ENCODE measurements at regions not wholly inside any gene's neighbourhood (a gene's known extent, or its start where the extent isn't known, plus 50 kb on each side); places are given as distances from the start of the nearest gene placed in this dataset.
A peak's percentile ranks its signal among the peaks of the same experiment; 100 is the strongest.

- TF ChIP-seq CTCF (IDR thresholded peaks at IDR 0.05), result no peak
- H3K9me3 ChIP-seq, result no peaks in the 10 kb centered on the region
- H3K27ac ChIP-seq, result no peak overlapping the region
- ATAC-seq (no peak), DNase-seq (no peak)
- H3K27me3 ChIP-seq, result no peaks in the 10 kb centered on the region
- intact Hi-C loops (cut with DNase I), result no loop called here
- H3K36me3 ChIP-seq, result no peaks in the 10 kb centered on the region
- H3K4me1 ChIP-seq, result no peaks in the 10 kb centered on the region
- H3K4me3 ChIP-seq, result no peak overlapping the region
Observed at GRCh38 chr1:71200503-71200902, 119.7 kb upstream of the ZRANB2 start.

- DNase-seq (peak in 1 of 4 donors; percentile 37), ATAC-seq (peak; percentile 87)
- TF ChIP-seq CTCF (IDR thresholded peaks at IDR 0.05), result peak in 1 of 2 donors; percentile 36
- Histone ChIP-seq H3K9me3 (no peaks in the 10 kb centered on the region), H3K4me1 (no peaks in the 10 kb centered on the region), H3K27ac (no peak overlapping the region), H3K4me3 (no peak overlapping the region), H3K27me3 (no peaks in the 10 kb centered on the region), H3K36me3 (no peaks in the 10 kb centered on the region)
- intact Hi-C loops (cut with DNase I), result loop anchor here in 1 of 2 donors (10.0 kb wide), 1 partner anchor 328 kb away; no protein-coding TSS in a partner anchor
Observed at GRCh38 chr1:71196685-71197084, 115.8 kb upstream of the ZRANB2 start.

GRCh38 chr1:71193153-71193552, 112.3 kb upstream of the ZRANB2 start:
- Histone ChIP-seq H3K4me3 (no peak overlapping the region), H3K27me3 (no peaks in the 10 kb centered on the region), H3K9me3 (no peaks in the 10 kb centered on the region), H3K4me1 (no peaks in the 10 kb centered on the region), H3K36me3 (no peaks in the 10 kb centered on the region), H3K27ac (no peak overlapping the region)
- intact Hi-C loops (cut with DNase I), result loop anchor here in 1 of 2 donors (10.0 kb wide), 1 partner anchor 332 kb away; no protein-coding TSS in a partner anchor
- DNase-seq (peak in 1 of 4 donors; percentile 11), ATAC-seq (no peak)
- no peak for TF ChIP-seq CTCF (IDR thresholded peaks at IDR 0.05)

- Histone ChIP-seq H3K9me3 (no peaks in the 10 kb centered on the region), H3K4me3 (no peak overlapping the region), H3K27me3 (no peaks in the 10 kb centered on the region), H3K36me3 (no peaks in the 10 kb centered on the region), H3K27ac (no peak overlapping the region), H3K4me1 (no peaks in the 10 kb centered on the region)
- TF ChIP-seq CTCF (IDR thresholded peaks at IDR 0.05), result no peak
- intact Hi-C loops (cut with DNase I), result loop anchor here in 1 of 2 donors (10.0 kb wide), 1 partner anchor 333 kb away; no protein-coding TSS in a partner anchor
- peak; percentile 48 for ATAC-seq
- DNase-seq, result no peak
Observed at GRCh38 chr1:71191520-71191919, 110.7 kb upstream of the ZRANB2 start.

DNA sequence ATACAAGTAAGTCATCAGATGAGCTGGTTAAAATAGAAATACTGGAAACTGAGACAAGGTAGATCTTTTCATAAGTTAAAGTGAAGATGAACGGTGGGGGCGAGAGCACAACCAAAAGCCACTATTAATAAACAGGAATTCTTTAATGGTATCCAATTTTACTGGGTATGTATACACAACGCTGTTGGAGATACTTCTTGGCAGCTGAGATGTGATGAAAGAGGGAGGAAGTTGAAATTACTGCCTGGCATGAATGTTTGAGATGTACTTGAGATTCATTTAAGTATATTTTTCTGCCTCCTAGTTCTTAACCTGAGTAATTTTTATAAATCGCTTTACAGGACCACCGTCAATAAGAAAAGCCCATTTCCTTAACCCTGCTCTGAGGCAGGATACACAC, 110.0 kb upstream of the ZRANB2 start:
- peak; percentile 62 for ATAC-seq
- no peak for TF ChIP-seq CTCF (IDR thresholded peaks at IDR 0.05)
- no peaks in the 10 kb centered on the region for H3K27me3 ChIP-seq
- peaks cover 0 to 2% of the 10 kb centered on the region in 2 donors for H3K9me3 ChIP-seq
- DNase-seq, result no peak
- intact Hi-C loops (cut with DNase I), result loop anchor here in 1 of 2 donors (10.0 kb wide), 1 partner anchor 334 kb away; no protein-coding TSS in a partner anchor
- no peaks in the 10 kb centered on the region for H3K4me1 ChIP-seq
- no peak overlapping the region for H3K4me3 ChIP-seq
- no peaks in the 10 kb centered on the region for H3K36me3 ChIP-seq
- no peak overlapping the region for H3K27ac ChIP-seq
